ENCODE measurements at regions not wholly inside any gene's neighbourhood (a gene's known extent, or its start where the extent isn't known, plus 50 kb on each side); places are given as distances from the start of the nearest gene placed in this dataset.

DNA sequence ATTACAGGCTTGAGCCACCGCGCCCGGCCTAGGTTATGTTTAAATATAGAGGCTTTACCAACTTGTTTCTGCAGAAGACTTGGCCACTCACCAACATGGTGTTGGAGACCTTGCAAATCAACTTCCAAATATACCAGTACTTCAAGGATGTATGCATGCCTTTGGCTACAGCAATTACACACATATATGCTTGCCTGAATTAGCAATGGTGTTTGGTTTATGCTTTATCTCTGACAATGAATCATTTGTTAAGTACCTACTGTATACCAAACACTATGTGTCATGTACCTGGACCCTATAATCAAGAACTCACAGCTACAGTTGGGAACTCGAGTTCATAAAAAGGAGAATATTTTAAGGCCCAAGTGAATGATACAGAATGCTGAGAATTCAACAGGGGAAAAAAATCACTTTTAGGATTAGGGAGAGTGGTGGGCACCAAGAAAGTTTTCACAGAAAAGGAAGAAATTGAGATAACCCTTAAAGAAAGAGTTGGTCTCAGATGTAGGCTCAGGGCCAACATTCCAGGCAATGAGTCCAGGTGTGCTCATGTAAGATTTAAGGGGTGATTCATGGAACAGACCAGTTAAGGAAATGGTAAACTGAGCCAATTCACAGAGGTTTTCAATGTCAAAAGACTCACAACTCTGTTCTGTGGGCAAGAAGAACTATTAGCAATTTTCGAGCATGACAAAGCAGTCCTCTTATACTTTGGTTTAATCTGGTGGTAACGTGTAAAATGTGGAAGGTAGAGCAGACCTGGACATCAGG lies 98.9 kb downstream of the BCOR start:
- no peaks in the 10 kb centered on the region for H3K9me3 ChIP-seq
- DNase-seq, result no peak
- no peaks in the 10 kb centered on the region for H3K36me3 ChIP-seq
- H3K27me3 ChIP-seq, result no peaks in the 10 kb centered on the region
- H3K4me3 ChIP-seq, result no peak overlapping the region
